Progenitor cell of endocrine pancreas (in vitro differentiated cells): ENCODE measurements at regions not wholly inside any gene's neighbourhood (a gene's known extent, or its start where the extent isn't known, plus 50 kb on each side); places are given as distances from the start of the nearest gene placed in this dataset.
"Not testable (repeated sequence)": the region's sequence is repeated elsewhere in the genome, so short reads cannot be mapped to it uniquely, and the experiment has no call there.

Source experiments
- DNase-seq: peaks from one replicate; pipeline ENCODE4 v3.0.0; 2021; ENCODE audit warnings: low spot score; ENCODE audit not compliant: unreplicated experiment
- H3K27ac Mint-ChIP-seq: 2 replicates; pipeline ENCODE4 v1.8.0; 2021; ENCODE audit warnings: mild to moderate bottlenecking, moderate library complexity, mixed read lengths
- H3K27me3 Mint-ChIP-seq: 2 replicates; pipeline ENCODE4 v1.8.0; 2021; ENCODE audit warnings: mixed read lengths
- H3K36me3 Mint-ChIP-seq: 2 replicates; pipeline ENCODE4 v1.8.0; 2022; ENCODE audit warnings: mixed read lengths; ENCODE audit not compliant: insufficient read depth
- H3K4me1 Mint-ChIP-seq: 2 replicates; pipeline ENCODE4 v1.8.0; 2021; ENCODE audit warnings: low read depth, mixed read lengths
- H3K4me3 Mint-ChIP-seq: 2 replicates; pipeline ENCODE4 v1.8.0; 2021; ENCODE audit warnings: low read depth, mild to moderate bottlenecking, moderate library complexity, mixed read lengths
- H3K9me3 Mint-ChIP-seq: 2 replicates; pipeline ENCODE4 v1.8.0; 2021; ENCODE audit warnings: low read depth, mixed read lengths
- CTCF ChIP-seq: fragments of 200-600 bp; sonication (generic); IDR thresholded peaks from one replicate; pipeline ENCODE4 v1.5.0; 2021; ENCODE audit warnings: antibody characterized with exemption, mild to moderate bottlenecking; ENCODE audit not compliant: unreplicated experiment

GRCh38 chr1:100646001-100646400 lies 73.5 kb upstream of the VCAM1 start:
- no peak overlapping the region for H3K27ac Mint-ChIP-seq

GRCh38 chr1:100649146-100649545 lies 70.4 kb upstream of the VCAM1 start:
- no peak for TF ChIP-seq CTCF
- Mint-ChIP-seq H3K4me1 (no peaks in the 10 kb centered on the region), H3K27ac (no peak overlapping the region), H3K36me3 (no peaks in the 10 kb centered on the region), H3K4me3 (no peak overlapping the region), H3K9me3 (peaks cover 20% of the 10 kb centered on the region), H3K27me3 (no peaks in the 10 kb centered on the region)
- no peak for DNase-seq

More at GRCh38 chr1:100646001-100646400, 73.5 kb upstream of the VCAM1 start:
- Mint-ChIP-seq H3K36me3 (no peaks in the 10 kb centered on the region), H3K4me3 (no peak overlapping the region), H3K9me3 (peaks cover 20% of the 10 kb centered on the region), H3K27me3 (no peaks in the 10 kb centered on the region), H3K4me1 (peaks cover 1% of the 10 kb centered on the region)
- no peak for DNase-seq
- no peak for TF ChIP-seq CTCF

DNA sequence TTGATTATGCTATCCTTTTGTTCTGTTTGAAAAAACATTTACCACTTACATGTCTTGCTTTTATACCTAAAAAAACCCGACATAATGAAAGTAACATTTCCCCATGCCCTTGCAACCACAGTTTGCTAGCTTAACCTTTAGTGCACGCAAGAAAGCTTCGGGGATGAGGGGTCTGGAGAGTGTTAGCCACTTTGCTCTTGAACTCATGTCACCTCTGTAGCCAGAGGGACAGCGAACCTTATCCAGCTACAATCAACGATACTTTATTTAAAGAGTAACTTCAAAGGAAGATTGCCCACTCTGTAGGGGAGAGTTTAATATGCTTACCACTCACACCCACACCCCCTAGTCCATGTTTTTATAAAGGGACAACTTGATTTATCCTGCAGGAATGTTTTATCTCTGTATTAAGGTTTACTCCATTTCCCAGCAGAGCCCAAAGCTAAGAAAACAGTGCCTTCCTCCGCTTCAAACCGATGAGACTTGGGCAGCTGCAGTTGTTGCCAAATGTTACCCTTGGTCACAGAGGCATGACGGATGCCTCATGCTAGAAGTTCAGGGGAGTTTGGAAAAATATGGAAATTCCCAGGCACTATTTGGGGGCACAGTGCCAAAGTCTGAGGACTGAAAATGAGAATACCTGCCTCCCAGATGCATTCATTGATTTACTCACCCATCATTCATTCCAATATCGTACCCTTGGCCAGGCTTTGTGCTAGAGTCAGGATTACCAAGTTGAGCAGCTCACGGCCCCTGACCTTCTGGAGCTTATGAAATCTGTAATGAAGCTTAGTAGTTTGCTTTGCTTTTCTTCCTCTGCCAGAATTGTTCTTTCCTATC lies 61.4 kb upstream of the VCAM1 start:
- no peak overlapping the region for H3K4me3 Mint-ChIP-seq
- H3K36me3 Mint-ChIP-seq: no peaks in the 10 kb centered on the region
- no peak overlapping the region for H3K27ac Mint-ChIP-seq
- no peak for TF ChIP-seq CTCF
- no peaks in the 10 kb centered on the region for H3K4me1 Mint-ChIP-seq
- H3K9me3 Mint-ChIP-seq: no peaks in the 10 kb centered on the region
- peaks cover 2% of the 10 kb centered on the region for H3K27me3 Mint-ChIP-seq
- DNase-seq: no peak

DNA sequence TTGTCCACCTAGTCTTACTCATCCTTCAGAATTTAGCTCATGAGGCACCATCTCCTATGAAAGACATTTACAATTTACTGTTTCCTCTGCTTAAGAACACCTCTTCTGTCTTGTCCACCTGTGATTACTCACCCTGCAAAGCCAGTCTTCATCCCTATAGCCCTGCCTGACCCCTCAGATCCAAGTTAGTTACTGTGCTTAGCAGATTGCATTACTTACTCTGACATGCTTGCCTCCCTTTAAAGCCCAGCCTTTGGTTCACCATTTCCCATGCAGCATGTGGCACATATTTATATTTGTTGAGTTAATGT lies 60.9 kb upstream of the VCAM1 start:
- Mint-ChIP-seq H3K27ac (no peak overlapping the region), H3K9me3 (no peaks in the 10 kb centered on the region), H3K4me1 (no peaks in the 10 kb centered on the region), H3K36me3 (no peaks in the 10 kb centered on the region), H3K4me3 (no peak overlapping the region), H3K27me3 (peaks cover 2% of the 10 kb centered on the region)
- no peak for TF ChIP-seq CTCF
- DNase-seq: no peak

DNA sequence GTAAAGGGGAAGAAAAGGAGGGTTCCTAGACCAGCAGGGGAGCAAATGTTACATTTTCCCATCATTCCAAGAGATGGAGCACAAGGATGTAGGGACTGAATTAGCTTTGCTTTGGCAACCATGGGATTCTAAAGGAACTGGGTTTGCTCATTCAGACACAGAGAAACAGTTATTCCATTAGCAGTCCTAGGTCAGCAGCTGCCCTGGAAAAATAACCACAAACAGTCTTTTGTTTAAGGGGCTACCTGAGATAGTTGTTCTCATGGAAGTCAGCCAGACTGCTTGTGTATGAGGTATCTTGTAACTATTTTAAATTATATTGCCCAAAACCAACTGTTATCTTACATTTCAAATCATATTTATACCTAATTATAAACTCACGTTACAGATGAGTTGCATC lies 58.4 kb upstream of the VCAM1 start:
- no peaks in the 10 kb centered on the region for H3K36me3 Mint-ChIP-seq

GRCh38 chr1:100668494-100668893 lies 51.0 kb upstream of the VCAM1 start:
- DNase-seq, H3K36me3 Mint-ChIP-seq, H3K27ac Mint-ChIP-seq: not testable (repeated sequence)

More for the DNA sequence above, 58.4 kb upstream of the VCAM1 start:
- TF ChIP-seq CTCF: no peak
- no peak for DNase-seq
- Mint-ChIP-seq H3K9me3 (peaks cover 4% of the 10 kb centered on the region), H3K27me3 (peaks cover 2% of the 10 kb centered on the region), H3K27ac (no peak overlapping the region), H3K4me3 (no peak overlapping the region), H3K4me1 (no peaks in the 10 kb centered on the region)

More at GRCh38 chr1:100668494-100668893, 51.0 kb upstream of the VCAM1 start:
- not testable (repeated sequence) for H3K9me3 Mint-ChIP-seq, H3K27me3 Mint-ChIP-seq, H3K4me3 Mint-ChIP-seq, H3K4me1 Mint-ChIP-seq
